ENCODE measurements at regions not wholly inside any gene's neighbourhood (a gene's known extent, or its start where the extent isn't known, plus 50 kb on each side); places are given as distances from the start of the nearest gene placed in this dataset.

- no peak for TF ChIP-seq EP300 (IDR thresholded peaks at IDR 0.05; ENCODE audit: low read depth)
- TF ChIP-seq POLR2A (IDR thresholded peaks at IDR 0.05) = no peak
- TF ChIP-seq POLR2AphosphoS5 (IDR thresholded peaks at IDR 0.05) = no peak
- TF ChIP-seq CTCF (IDR thresholded peaks at IDR 0.05) = no peak
These were observed 189.6 kb downstream of the ICE1 start for GRCh38 chr5:5612096-5612495.

Data from transverse colon (tissue), 4 donors.